ENCODE measurements at regions not wholly inside any gene's neighbourhood (a gene's known extent, or its start where the extent isn't known, plus 50 kb on each side); places are given as distances from the start of the nearest gene placed in this dataset.

DNA sequence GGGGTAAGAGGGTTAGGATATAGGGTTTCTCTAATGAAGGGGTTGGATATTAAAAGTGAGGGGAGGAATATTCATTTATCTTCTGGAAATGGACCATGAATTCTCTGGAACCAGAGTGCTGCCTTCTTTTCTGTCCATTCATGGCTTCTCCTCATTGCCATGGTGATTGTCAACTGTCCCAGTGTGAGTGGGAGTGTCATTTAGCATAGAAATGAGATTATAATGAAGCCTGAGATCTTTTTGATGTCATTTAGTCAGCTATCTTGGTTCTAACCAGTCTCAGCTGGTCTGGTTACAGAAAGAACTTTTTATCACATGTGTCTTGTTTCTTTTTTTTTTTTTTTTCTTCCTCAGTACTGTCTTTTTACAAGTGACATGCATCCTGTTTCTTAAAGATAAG lies 497.3 kb upstream of the PITX2 start:
- ATAC-seq = no peak
- Histone ChIP-seq H3K4me1 (no peaks in the 10 kb centered on the region), H3K4me3 (no peak overlapping the region), H3K27me3 (no peaks in the 10 kb centered on the region), H3K27ac (no peak overlapping the region), H3K36me3 (no peaks in the 10 kb centered on the region), H3K9me3 (peaks cover 0 to 6% (median 0%) of the 10 kb centered on the region in 11 donors)
- intact Hi-C loops (cut with DNase I) = loop anchor here in 1 of 10 donors (5.0 kb wide), 1 partner anchor 63 kb away; no protein-coding TSS in a partner anchor
- no peak for DNase-seq
- TF ChIP-seq, protein P1, sequence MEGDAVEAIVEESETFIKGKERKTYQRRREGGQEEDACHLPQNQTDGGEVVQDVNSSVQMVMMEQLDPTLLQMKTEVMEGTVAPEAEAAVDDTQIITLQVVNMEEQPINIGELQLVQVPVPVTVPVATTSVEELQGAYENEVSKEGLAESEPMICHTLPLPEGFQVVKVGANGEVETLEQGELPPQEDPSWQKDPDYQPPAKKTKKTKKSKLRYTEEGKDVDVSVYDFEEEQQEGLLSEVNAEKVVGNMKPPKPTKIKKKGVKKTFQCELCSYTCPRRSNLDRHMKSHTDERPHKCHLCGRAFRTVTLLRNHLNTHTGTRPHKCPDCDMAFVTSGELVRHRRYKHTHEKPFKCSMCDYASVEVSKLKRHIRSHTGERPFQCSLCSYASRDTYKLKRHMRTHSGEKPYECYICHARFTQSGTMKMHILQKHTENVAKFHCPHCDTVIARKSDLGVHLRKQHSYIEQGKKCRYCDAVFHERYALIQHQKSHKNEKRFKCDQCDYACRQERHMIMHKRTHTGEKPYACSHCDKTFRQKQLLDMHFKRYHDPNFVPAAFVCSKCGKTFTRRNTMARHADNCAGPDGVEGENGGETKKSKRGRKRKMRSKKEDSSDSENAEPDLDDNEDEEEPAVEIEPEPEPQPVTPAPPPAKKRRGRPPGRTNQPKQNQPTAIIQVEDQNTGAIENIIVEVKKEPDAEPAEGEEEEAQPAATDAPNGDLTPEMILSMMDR (IDR thresholded peaks at IDR 0.05) = no peak

DNA sequence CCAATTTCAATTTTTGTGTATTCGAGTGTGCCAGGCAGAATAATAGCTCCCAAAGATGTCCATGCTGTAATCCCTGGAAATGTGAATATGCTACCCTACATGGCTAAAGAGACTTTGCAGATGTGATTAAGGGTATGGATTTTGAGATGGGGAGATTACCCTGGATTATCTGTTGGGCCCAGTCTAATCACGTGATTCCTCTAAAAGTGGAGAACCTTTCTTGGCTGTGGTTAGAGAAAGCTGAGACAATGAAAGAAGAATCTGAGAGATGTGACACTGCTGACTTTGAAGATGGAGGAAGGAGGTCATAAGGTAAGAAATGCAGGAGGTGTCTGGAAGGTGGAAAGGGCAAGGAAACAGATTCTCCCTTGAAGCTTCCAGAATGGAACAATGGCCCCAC lies 503.5 kb upstream of the PITX2 start:
- Histone ChIP-seq H3K27me3 (no peaks in the 10 kb centered on the region), H3K4me1 (no peaks in the 10 kb centered on the region), H3K36me3 (no peaks in the 10 kb centered on the region), H3K27ac (no peak overlapping the region), H3K9me3 (peaks cover 0 to 5% (median 0%) of the 10 kb centered on the region in 11 donors), H3K4me3 (no peak overlapping the region)
- intact Hi-C loops (cut with DNase I) = no loop called here
- DNase-seq (no peak), ATAC-seq (no peak)
- WGBS, 2 donors = 79 to 83% methylated on average over 2 of the region's 2 CpGs
- TF ChIP-seq, protein P1 (IDR thresholded peaks at IDR 0.05) = no peak

DNA sequence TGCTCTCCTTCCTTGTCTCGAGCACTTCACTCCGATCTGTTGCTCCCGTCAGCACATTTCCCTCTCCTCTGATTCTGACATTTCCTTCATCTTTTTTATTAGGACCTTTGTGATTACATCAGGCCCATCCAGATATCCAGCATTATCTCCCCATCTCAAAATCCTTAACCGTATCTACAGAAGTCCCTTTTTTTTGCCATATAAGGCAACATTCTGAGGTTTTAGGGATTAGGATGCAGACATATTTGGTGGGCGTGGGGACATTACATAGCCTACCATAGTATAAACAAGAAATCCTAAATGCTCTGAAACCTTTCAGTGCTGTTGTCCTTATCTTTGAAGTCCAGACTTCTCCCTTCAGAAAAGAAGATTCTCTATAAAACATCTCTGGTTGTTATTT lies 505.0 kb upstream of the PITX2 start:
- H3K4me1 ChIP-seq = no peaks in the 10 kb centered on the region
- no peak overlapping the region for H3K27ac ChIP-seq
- WGBS, 2 donors = 67 to 68% methylated on average over 5 of the region's 5 CpGs
- ATAC-seq (no peak), DNase-seq (no peak)
- intact Hi-C loops (cut with DNase I) = no loop called here
- TF ChIP-seq, protein P1 (IDR thresholded peaks at IDR 0.05) = no peak
- no peaks in the 10 kb centered on the region for H3K27me3 ChIP-seq
- H3K36me3 ChIP-seq = no peaks in the 10 kb centered on the region
- no peak overlapping the region for H3K4me3 ChIP-seq
- peaks cover 0 to 5% (median 0%) of the 10 kb centered on the region in 11 donors for H3K9me3 ChIP-seq

DNA sequence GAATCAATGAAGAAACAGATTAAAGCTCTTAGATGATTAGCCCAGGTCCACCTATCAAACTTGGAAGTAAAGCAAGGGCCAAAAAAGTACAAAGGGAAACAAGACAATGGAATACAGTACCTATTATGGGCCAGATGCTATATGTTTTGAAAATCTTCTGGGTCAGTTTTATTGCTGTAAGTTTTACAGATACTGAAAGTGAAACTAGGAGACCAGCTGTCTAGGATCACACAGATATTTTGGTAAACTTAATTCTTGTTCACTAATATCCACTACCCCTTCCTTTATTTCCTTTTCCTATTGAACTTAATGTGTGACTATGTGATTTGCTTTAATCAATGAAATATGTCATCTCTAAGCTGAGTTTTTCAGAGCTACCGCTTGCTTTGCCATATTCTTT lies 505.4 kb upstream of the PITX2 start:
- Histone ChIP-seq H3K36me3 (no peaks in the 10 kb centered on the region), H3K27me3 (no peaks in the 10 kb centered on the region), H3K4me1 (no peaks in the 10 kb centered on the region), H3K9me3 (peaks cover 0 to 6% (median 0%) of the 10 kb centered on the region in 11 donors), H3K27ac (no peak overlapping the region), H3K4me3 (no peak overlapping the region)
- WGBS, 2 donors = 81 to 84% methylated on average over 1 of the region's 1 CpG
- TF ChIP-seq, protein P1 (IDR thresholded peaks at IDR 0.05) = no peak
- DNase-seq = no peak
- intact Hi-C loops (cut with DNase I) = no loop called here
- ATAC-seq = no peak
